ENCODE measurements at regions not wholly inside any gene's neighbourhood (a gene's known extent, or its start where the extent isn't known, plus 50 kb on each side); places are given as distances from the start of the nearest gene placed in this dataset.

- no peak for DNase-seq (ENCODE audit: low read depth)
- H3K4me3 ChIP-seq (ENCODE audit: low read depth, low read length): no peak overlapping the region
- TF ChIP-seq CTCF (IDR thresholded peaks at IDR 0.05; ENCODE audit: control insufficient read depth, extremely low read depth, insufficient read depth): no peak
Measured at GRCh38 chr1:234530672-234531071, 51.7 kb upstream of the TARBP1 start.

GRCh38 chr1:234529950-234530237 lies 50.9 kb upstream of the TARBP1 start:
- DNase-seq (ENCODE audit: low read depth): no peak
- TF ChIP-seq CTCF (IDR thresholded peaks at IDR 0.05; ENCODE audit: control insufficient read depth, extremely low read depth, insufficient read depth): no peak
- no peak overlapping the region for H3K4me3 ChIP-seq (ENCODE audit: low read depth, low read length)

- no peak for TF ChIP-seq CTCF (IDR thresholded peaks at IDR 0.05; ENCODE audit: control insufficient read depth, extremely low read depth, insufficient read depth)
- no peak for DNase-seq (ENCODE audit: low read depth)
- H3K4me3 ChIP-seq (ENCODE audit: low read depth, low read length): no peak overlapping the region
Measured at GRCh38 chr1:234529095-234529949, 50.3 kb upstream of the TARBP1 start.

Data from LNCaP clone FGC (cell line).